ENCODE measurements at regions not wholly inside any gene's neighbourhood (a gene's known extent, or its start where the extent isn't known, plus 50 kb on each side); places are given as distances from the start of the nearest gene placed in this dataset.

- Histone ChIP-seq H3K27me3 (ENCODE audit: insufficient read depth, low read length) (no peaks in the 10 kb centered on the region), H3K9ac (ENCODE audit: low read depth, low read length) (no peak overlapping the region), H3K36me3 (ENCODE audit: insufficient read depth, low read length) (no peaks in the 10 kb centered on the region), H3K4me1 (ENCODE audit: insufficient read depth, low read length) (peaks cover 17% of the 10 kb centered on the region), H3K9me3 (ENCODE audit: insufficient read depth, low read depth, low read length) (peaks cover 9% of the 10 kb centered on the region; the same call in 1 of the 2 replicates), H3K4me3 (ENCODE audit: low read length) (no peak overlapping the region), H3K27ac (ENCODE audit: low read depth, low read length) (no peak overlapping the region)
- 85% methylated on average over 11 of the region's 12 CpGs for WGBS
These were observed 160.4 kb downstream of the UACA start for GRCh38 chr15:70602834-70603560.

DNA sequence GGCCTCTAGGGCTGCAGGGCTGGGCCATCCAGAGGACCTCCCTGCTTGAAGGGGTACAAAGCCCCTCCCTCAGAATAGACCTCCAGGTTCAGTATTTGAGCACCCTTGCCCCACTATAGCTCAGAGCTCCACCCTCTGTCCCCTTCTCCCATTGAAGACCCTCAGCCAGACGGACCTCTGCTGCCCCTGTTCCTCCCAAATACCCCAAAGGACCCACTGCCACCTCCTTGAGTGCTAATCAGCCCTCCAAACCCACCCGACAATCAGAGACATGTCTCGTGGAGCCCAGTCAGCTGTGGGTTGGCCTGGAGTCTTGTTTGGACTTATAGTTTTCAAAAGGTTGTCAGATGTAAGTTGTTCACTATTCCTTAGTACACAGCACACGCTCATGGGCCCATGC, 161.1 kb downstream of the UACA start:
- H3K4me1 ChIP-seq (ENCODE audit: insufficient read depth, low read length) = peaks cover 14% of the 10 kb centered on the region
- no peaks in the 10 kb centered on the region for H3K27me3 ChIP-seq (ENCODE audit: insufficient read depth, low read length)
- no peak overlapping the region for H3K4me3 ChIP-seq (ENCODE audit: low read length)
- H3K9ac ChIP-seq (ENCODE audit: low read depth, low read length) = no peak overlapping the region
- peaks cover 9% of the 10 kb centered on the region; the same call in 1 of the 2 replicates for H3K9me3 ChIP-seq (ENCODE audit: insufficient read depth, low read depth, low read length)
- no peak overlapping the region for H3K27ac ChIP-seq (ENCODE audit: low read depth, low read length)
- no peaks in the 10 kb centered on the region for H3K36me3 ChIP-seq (ENCODE audit: insufficient read depth, low read length)
- 92% methylated on average over 4 of the region's 4 CpGs for WGBS

DNA sequence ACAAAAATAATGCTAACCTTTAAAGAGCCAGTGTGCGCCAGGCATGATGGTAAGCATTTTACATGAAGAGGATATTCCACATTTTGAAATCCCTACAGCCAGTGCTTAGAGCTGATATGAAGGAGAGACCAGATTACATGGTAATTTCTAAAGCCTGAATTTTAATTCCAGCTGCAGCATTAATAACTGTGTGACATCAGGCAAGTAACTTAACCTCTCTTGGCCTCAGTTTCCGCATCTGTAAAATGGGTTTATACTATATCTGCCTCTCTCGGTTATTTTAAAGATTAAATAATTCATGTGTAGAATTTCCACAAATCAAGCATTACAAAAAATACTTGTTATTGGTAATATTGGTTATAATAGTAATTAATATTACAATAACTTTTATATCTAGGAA, 165.4 kb downstream of the UACA start:
- Histone ChIP-seq H3K27me3 (ENCODE audit: insufficient read depth, low read length) (no peaks in the 10 kb centered on the region), H3K27ac (ENCODE audit: low read depth, low read length) (no peak overlapping the region), H3K4me3 (ENCODE audit: low read length) (no peak overlapping the region), H3K4me1 (ENCODE audit: insufficient read depth, low read length) (0 out of 2 replicates have a peak, but pooled peaks cover 3% of the 10 kb centered on the region), H3K36me3 (ENCODE audit: insufficient read depth, low read length) (no peaks in the 10 kb centered on the region), H3K9ac (ENCODE audit: low read depth, low read length) (no peak overlapping the region), H3K9me3 (ENCODE audit: insufficient read depth, low read depth, low read length) (peaks cover 25% of the 10 kb centered on the region)
- WGBS = 97% methylated on average over 2 of the region's 3 CpGs

- Histone ChIP-seq H3K9ac (ENCODE audit: low read depth, low read length) (no peak overlapping the region), H3K27ac (ENCODE audit: low read depth, low read length) (no peak overlapping the region), H3K9me3 (ENCODE audit: insufficient read depth, low read depth, low read length) (peaks cover 25% of the 10 kb centered on the region), H3K27me3 (ENCODE audit: insufficient read depth, low read length) (no peaks in the 10 kb centered on the region), H3K4me3 (ENCODE audit: low read length) (no peak overlapping the region), H3K4me1 (ENCODE audit: insufficient read depth, low read length) (0 out of 2 replicates have a peak, but pooled peaks cover 3% of the 10 kb centered on the region), H3K36me3 (ENCODE audit: insufficient read depth, low read length) (no peaks in the 10 kb centered on the region)
- 92% methylated on average over 5 of the region's 5 CpGs for WGBS
These were observed 166.2 kb downstream of the UACA start for GRCh38 chr15:70597056-70597603.

DNA sequence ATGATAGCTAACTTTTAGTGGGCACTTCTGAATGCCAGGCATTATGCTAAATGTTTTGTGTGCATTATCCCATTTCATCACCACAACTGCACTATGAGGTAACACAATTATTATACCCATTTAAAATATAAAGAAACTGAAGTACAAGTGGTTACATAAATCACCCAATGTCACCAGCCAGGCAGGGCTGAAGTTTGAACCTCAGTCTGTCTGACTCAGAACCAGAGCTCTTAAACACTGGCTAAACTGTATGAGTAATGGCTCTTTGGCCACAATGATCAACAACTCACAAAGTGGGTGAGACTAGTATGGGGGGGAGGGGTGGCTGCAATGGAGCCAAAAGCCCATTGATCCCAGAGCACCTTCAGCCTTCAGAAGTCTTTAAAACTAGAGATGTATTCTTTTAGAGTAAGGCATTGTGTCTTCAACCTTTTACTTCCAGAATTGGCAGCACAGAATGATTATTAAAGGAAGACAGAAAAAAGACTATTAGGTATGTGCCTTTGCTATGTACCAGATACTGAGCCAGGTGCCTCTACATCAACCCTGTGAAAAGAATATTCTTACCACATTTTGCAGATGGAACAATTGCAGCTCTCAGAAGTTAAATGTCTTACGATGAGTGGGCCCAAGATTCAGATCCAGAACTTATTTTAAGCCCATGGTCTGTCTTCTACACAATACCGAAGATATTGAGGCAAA, 166.9 kb downstream of the UACA start:
- Histone ChIP-seq H3K9me3 (ENCODE audit: insufficient read depth, low read depth, low read length) (peaks cover 25% of the 10 kb centered on the region), H3K27ac (ENCODE audit: low read depth, low read length) (no peak overlapping the region), H3K9ac (ENCODE audit: low read depth, low read length) (no peak overlapping the region), H3K36me3 (ENCODE audit: insufficient read depth, low read length) (no peaks in the 10 kb centered on the region), H3K27me3 (ENCODE audit: insufficient read depth, low read length) (no peaks in the 10 kb centered on the region), H3K4me1 (ENCODE audit: insufficient read depth, low read length) (0 out of 2 replicates have a peak, but pooled peaks cover 3% of the 10 kb centered on the region), H3K4me3 (ENCODE audit: low read length) (no peak overlapping the region)
- WGBS = 96% methylated on average over 2 of the region's 2 CpGs

- peaks cover 16% of the 10 kb centered on the region for H3K9me3 ChIP-seq (ENCODE audit: insufficient read depth, low read depth, low read length)
- H3K9ac ChIP-seq (ENCODE audit: low read depth, low read length) = no peak overlapping the region
- H3K36me3 ChIP-seq (ENCODE audit: insufficient read depth, low read length) = no peaks in the 10 kb centered on the region
- 0 out of 2 replicates have a peak, but pooled peaks cover 3% of the 10 kb centered on the region for H3K4me1 ChIP-seq (ENCODE audit: insufficient read depth, low read length)
- no peak overlapping the region for H3K4me3 ChIP-seq (ENCODE audit: low read length)
- H3K27me3 ChIP-seq (ENCODE audit: insufficient read depth, low read length) = no peaks in the 10 kb centered on the region
- H3K27ac ChIP-seq (ENCODE audit: low read depth, low read length) = no peak overlapping the region
These were observed 169.6 kb downstream of the UACA start for GRCh38 chr15:70593795-70594194.

DNA sequence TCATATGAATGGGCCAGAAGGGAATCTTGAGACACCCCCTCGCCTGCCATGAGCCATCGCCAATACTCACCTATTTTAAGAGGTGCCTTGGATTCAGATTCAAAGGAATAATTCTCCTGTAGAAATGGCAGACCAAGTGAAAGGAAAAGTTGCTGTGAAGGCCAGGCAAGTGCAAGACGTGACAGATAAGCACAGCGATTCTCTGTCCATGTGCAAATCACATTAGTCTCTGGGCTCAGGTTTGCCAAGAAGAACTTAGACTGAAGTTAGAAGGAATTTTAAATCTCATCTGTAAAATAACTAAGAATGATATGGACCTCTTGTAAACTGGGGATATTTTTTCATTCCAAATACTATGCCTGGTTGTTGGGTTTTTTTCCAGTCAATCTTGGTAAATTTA, 173.6 kb downstream of the UACA start:
- H3K9ac ChIP-seq (ENCODE audit: low read depth, low read length) = no peak overlapping the region
- no peaks in the 10 kb centered on the region for H3K36me3 ChIP-seq (ENCODE audit: insufficient read depth, low read length)
- 73% methylated on average over 4 of the region's 4 CpGs for WGBS
- no peak overlapping the region for H3K27ac ChIP-seq (ENCODE audit: low read depth, low read length)
- peaks cover 4% of the 10 kb centered on the region; the same call in 1 of the 2 replicates for H3K4me1 ChIP-seq (ENCODE audit: insufficient read depth, low read length)
- peaks cover 11% of the 10 kb centered on the region for H3K27me3 ChIP-seq (ENCODE audit: insufficient read depth, low read length)
- no peak overlapping the region for H3K4me3 ChIP-seq (ENCODE audit: low read length)
- peaks cover 12% of the 10 kb centered on the region for H3K9me3 ChIP-seq (ENCODE audit: insufficient read depth, low read depth, low read length)

GRCh38 chr15:70589221-70589620, 174.1 kb downstream of the UACA start:
- H3K27me3 ChIP-seq (ENCODE audit: insufficient read depth, low read length) = peaks cover 16% of the 10 kb centered on the region
- H3K36me3 ChIP-seq (ENCODE audit: insufficient read depth, low read length) = no peaks in the 10 kb centered on the region
- peaks cover 7% of the 10 kb centered on the region for H3K9me3 ChIP-seq (ENCODE audit: insufficient read depth, low read depth, low read length)
- H3K4me3 ChIP-seq (ENCODE audit: low read length) = no peak overlapping the region
- H3K9ac ChIP-seq (ENCODE audit: low read depth, low read length) = no peak overlapping the region
- H3K4me1 ChIP-seq (ENCODE audit: insufficient read depth, low read length) = peaks cover 9% of the 10 kb centered on the region; the same call in 1 of the 2 replicates
- no peak overlapping the region for H3K27ac ChIP-seq (ENCODE audit: low read depth, low read length)

DNA sequence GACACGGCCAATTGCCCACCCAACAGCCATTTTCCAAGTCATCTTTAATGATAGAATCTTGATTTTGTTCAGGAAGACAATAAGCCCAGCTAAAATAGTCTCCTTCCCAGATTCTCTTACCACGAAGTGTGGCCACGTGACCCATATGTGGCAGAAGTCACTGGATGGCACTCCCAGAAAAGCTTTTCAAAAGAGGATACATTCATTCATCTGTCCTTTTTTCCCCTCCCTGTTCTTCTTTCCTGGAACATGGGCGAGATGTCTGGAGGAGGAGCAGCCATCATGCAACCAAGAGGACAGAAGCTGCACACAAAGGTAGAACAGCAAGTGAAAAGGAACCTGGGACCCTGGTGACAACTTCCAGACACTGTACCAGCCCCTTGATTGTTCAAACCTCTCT, 174.7 kb downstream of the UACA start:
- Histone ChIP-seq H3K9me3 (ENCODE audit: insufficient read depth, low read depth, low read length) (peaks cover 1% of the 10 kb centered on the region; the same call in 1 of the 2 replicates), H3K27me3 (ENCODE audit: insufficient read depth, low read length) (peaks cover 19% of the 10 kb centered on the region), H3K4me3 (ENCODE audit: low read length) (no peak overlapping the region), H3K9ac (ENCODE audit: low read depth, low read length) (no peak overlapping the region), H3K4me1 (ENCODE audit: insufficient read depth, low read length) (peaks cover 11% of the 10 kb centered on the region; the same call in 1 of the 2 replicates), H3K36me3 (ENCODE audit: insufficient read depth, low read length) (no peaks in the 10 kb centered on the region), H3K27ac (ENCODE audit: low read depth, low read length) (no peak overlapping the region)
- WGBS = 96% methylated on average over 4 of the region's 4 CpGs

GRCh38 chr15:70587896-70588567, 175.3 kb downstream of the UACA start:
- H3K4me1 ChIP-seq (ENCODE audit: insufficient read depth, low read length) = peaks cover 11% of the 10 kb centered on the region; the same call in 1 of the 2 replicates
- H3K27ac ChIP-seq (ENCODE audit: low read depth, low read length) = no peak overlapping the region
- no peak overlapping the region for H3K4me3 ChIP-seq (ENCODE audit: low read length)
- no peaks in the 10 kb centered on the region for H3K36me3 ChIP-seq (ENCODE audit: insufficient read depth, low read length)
- no peaks in the 10 kb centered on the region for H3K9me3 ChIP-seq (ENCODE audit: insufficient read depth, low read depth, low read length)
- no peak overlapping the region for H3K9ac ChIP-seq (ENCODE audit: low read depth, low read length)
- 84% methylated on average over 10 of the region's 10 CpGs for WGBS
- H3K27me3 ChIP-seq (ENCODE audit: insufficient read depth, low read length) = peaks cover 19% of the 10 kb centered on the region
